ENCODE measurements at regions not wholly inside any gene's neighbourhood (a gene's known extent, or its start where the extent isn't known, plus 50 kb on each side); places are given as distances from the start of the nearest gene placed in this dataset.
A peak's percentile ranks its signal among the peaks of the same experiment; 100 is the strongest.
"Not testable (repeated sequence)": the region's sequence is repeated elsewhere in the genome, so short reads cannot be mapped to it uniquely, and the experiment has no call there.

DNA sequence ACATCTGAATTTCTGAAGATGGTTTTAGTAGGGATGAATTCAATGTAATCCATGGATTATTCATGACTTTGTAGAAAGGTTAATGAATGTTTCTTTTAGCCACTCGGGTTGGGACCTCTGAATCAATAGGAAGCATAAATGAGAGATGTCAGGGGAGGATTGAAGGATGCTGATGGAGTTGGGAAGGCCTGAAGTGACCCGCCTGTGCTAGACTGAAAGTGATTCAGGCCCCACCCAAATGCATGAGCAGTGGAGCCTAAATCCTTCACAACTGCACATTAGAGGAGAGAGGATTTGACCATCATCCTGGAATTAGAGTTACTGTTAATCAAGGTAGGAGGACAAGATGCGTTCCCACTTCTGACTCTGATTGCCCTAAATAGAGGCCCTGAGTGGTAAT, 162.2 kb upstream of the PTPN20 start:
- DNase-seq: not testable (repeated sequence)

DNA sequence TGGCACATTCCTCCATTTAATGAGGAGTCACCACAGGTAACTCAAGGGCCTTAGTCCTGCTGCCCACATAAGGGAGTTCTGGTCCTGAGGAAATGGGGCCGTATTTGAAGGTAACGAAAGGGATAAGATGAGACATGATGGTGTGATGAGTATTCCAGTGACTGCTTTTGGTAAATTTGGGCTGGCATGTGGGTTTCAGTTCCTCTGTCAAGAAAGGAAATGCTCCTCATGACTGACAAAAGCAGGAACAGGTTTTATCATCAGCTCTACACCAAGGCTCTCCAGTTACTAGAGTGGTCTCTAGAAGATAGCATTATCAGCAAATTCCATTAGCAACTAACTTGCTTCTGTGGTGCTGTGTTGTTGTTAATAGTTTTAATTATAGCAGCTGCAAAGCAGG, 161.8 kb upstream of the PTPN20 start:
- DNase-seq: not testable (repeated sequence)

DNA sequence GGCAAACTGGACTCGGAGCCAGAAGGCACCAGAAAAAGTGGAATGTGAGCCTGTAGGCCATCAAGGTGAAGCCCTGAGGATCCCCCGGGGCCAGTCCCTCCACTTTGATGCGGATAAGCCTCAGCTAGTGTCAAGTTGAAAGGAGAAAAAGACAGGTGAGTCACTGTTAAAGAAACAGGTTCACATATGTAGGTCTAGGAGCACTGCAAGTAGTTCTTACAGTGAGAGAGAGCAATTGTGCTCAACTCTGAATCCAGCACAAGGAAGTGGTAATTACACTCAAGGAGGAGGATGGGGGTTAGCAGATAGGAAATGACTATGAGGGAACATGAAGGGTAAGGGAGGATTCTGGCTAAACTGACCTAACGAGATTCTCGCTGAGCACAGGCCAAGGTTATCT, 157.5 kb upstream of the PTPN20 start:
- DNase-seq: not testable (repeated sequence)

DNA sequence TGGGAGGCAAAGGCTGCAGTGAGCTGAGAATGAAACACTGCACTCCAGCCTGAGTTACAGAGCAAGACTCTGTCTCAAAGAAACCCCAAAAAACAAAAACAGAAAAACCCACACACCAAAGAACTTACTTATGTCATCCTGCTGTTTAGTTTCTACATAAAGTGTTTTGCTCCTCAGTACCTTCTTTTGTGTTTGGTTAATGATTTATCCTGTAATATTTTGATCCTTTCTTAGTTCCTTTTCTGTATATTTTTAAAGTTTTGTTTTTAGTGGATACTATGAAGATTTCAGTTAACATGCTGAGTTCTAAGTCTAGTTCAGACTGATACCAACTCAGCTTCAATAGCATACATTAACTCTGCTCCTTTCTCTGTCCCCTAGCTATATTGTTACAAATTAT, 149.8 kb upstream of the PTPN20 start:
- not testable (repeated sequence) for DNase-seq

DNA sequence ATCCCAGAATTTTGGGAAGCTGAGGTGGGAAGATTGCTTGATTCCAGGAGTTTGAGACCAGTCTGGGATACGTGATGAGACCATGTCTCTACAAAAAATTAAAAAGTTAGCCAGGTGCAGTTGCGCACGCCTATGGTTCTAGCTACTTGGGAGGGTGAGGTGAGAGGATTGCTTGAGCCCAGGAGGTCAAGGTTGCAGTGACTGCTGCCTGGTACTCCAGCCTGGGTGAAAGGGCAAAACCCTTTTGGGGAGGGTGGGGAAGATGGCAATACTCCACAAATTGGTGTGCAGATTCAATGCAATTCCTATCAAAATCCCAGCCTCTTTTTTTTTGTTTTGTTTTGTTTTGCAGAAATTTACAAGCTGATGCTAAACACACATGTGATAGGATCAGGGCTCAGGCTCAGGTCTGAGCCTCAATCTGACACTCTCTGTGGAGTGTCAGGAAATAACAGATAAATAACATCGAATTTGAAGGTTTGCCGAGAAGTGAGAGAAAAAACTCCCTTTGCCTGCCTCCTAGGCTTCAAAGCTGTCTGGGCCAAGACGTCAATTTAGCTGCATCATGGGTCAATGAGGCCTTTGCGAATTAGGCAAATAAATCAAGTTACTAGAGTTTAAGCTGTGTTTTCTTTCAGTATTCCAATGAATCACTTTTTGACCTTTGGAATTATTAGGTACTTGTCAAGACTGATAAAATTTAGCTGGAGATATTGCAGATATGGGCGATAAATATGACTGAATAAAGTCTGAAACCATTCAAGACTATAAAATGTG, 142.5 kb upstream of the PTPN20 start:
- not testable (repeated sequence) for DNase-seq

DNA sequence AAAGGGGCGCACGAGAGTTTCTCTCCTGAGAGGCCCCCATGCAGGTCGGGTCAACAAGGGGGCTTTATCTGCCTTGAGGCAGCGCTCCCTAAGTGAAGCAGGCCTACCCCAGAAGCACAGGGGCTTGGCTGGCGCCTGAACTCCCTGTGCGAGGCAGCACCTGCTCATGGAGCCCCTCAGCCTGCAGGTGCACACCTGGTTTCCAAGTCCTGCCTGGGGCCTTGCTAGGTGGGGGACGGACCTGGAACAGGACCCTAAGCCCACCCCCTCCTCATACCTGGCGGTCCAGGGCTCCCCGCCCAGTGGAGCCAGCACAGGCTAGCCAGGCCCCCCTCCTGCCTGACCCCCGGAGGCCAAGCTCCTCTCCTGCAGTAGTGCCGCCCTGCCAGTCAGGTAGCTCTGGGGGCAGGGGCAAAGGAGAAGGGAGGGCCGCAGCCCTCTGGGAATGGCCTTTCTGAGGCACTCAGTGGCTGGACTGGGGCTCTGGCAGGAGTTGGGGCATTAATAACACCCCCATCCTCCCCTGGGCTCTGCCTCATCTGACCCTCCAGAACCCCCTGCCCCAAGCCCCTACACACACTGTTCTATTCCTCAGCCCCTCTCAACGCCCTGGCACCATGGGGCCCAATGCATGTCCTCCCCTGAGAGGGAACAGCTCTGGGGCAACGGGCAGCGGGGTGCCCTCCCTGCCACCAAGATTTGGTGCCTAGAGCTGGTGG, 137.9 kb upstream of the PTPN20 start:
- DNase-seq: not testable (repeated sequence)

DNA sequence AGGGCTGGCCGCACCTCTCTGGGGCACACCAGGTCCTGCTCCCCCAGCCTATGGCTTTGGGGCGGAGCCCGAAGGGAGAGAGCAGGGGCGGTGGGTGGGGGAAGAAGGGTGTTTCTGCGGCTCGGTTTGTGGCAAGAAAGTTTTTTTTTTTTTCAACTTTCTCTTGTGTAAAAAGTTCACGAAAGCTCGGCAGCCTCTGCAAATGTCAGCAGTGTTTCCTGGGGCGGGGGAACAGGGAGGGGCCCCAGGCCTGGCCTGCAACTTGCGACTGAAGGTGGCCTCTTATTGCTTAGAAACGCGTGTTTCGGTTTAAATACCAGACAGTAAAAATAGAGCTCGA, 137.4 kb upstream of the PTPN20 start:
- not testable (repeated sequence) for DNase-seq

DNA sequence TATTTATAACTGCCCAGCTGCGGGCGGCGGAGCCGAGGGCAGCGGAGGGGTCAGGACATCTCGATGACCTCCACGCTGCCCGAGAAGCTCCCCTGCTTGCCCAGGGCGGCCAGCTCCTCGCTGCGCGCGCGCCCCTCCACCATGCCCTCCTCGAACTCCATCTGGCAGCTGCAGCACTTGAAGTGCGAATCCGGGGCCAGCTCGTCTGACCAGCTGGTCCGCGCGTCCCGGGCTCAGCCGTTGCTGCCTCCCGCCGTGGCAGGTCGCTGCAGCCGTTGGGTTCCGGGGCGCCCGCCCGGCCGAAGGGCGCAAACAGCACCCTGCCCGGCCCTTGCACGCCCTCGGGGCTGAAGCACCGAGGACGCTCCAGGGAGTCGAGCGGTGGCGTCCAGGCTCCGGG, 136.9 kb upstream of the PTPN20 start:
- not testable (repeated sequence) for DNase-seq

DNA sequence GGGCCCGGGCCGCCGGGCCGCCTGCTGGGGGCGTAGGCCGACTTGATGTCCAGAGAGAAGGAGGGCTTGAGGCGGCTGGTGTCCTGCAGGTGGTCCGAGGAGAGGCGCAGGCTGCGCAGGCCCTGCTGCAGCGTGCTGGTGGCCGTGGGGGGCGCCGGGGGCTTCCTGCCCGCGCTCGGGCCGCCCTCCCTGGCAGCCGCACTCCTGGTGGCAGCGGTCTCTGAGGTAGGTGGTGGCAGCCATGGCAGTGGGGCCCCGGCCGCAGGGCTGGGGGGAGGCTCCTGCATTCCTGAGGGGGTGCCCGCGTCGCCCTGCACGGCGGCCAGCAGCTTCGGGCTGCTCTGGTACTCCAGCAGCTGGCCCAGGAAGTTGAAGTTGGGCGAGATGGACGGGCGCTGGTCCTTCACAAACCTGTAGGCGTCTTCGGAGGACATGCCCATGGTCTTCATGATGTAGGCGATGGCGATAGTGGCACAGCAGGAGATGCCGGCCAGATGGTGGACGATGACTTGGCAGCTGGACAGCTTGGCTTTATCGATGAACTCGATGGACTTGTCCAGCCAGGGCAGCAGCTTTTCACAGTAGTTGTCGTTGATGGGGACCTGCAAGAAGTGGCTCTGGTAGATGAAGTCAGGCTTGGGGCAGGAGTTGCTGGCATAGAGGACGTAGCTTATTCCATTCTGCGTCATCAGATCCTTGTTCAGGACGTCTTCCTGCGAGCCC, 136.1 kb upstream of the PTPN20 start:
- DNase-seq: not testable (repeated sequence)

DNA sequence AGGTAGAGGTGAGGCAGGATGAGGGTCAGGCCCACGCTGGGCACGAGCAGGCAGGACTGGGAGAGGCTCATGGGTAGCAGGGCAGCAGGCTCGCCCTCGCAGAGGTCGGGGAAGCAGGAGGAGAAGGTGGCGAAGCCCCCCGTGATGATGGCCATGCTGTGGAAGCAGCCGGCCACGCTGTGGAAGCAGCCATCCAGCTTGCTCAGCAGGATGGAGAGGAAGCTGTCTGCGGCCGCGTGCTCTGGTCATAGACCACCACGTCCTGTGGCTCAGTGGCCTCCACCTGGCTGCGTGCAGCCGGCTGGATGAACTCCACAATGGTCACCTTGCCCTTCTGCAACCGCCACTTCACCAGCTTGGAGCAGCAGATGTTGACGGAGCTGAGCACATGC, 135.6 kb upstream of the PTPN20 start:
- not testable (repeated sequence) for DNase-seq

DNA sequence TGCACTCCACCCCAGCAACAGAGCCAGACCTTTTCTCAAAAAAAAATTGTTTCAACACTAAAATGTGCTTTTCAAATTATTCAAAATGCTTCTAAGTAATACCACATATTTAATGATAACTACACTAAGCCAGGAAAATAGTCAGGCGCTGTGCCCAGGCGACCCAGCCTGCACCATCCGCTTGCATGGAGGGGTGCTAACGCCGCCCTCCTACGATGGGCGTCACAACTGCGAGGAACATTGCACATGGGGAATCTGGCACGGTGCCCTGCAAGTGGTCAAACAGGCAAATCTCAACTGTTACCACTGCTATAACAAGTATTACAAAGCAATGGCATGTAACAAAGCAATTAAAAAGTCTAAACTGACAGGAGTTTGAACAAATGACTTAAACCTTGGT, 131.7 kb upstream of the PTPN20 start:
- DNase-seq: peak in 2 of 3 donors; percentile 54 to 61

DNA sequence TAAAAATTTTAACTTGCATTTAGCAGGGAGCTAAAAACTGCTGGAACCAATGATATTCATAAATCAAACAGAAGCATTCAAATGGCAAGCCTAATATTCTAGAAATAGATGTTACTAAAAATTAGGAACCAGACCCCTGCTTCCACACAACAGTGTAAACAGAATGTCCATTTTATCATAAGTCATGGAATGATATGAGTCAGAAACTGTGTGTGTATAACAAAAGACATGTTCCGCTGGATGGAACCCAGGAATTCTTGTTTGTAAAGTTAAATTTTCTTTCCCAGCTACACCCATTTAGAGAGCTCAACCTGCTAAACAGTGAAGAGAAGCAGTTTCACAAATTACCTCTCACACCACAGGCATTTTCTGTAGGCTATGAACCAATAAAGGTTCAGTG, 131.1 kb upstream of the PTPN20 start:
- DNase-seq: not testable (repeated sequence)

DNA sequence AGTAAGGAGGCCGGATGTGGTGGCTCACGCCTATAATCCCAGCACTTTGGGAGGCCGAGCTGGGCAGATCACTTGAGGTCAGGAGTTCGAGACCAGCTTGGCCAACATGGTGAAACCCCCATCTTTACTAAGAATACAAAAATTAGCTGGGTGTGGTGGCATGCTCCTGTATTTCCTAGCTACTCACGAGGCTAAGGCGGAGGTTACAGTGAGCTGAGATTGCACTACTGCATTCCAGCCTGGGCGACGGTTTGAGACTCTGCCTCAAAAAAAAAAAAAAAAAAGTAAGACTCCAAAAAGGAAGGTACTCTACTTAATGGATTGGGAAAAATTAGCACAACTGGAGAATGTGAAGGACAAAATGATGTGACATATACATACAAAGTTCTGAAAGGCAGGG, 130.2 kb upstream of the PTPN20 start:
- not testable (repeated sequence) for DNase-seq

DNA sequence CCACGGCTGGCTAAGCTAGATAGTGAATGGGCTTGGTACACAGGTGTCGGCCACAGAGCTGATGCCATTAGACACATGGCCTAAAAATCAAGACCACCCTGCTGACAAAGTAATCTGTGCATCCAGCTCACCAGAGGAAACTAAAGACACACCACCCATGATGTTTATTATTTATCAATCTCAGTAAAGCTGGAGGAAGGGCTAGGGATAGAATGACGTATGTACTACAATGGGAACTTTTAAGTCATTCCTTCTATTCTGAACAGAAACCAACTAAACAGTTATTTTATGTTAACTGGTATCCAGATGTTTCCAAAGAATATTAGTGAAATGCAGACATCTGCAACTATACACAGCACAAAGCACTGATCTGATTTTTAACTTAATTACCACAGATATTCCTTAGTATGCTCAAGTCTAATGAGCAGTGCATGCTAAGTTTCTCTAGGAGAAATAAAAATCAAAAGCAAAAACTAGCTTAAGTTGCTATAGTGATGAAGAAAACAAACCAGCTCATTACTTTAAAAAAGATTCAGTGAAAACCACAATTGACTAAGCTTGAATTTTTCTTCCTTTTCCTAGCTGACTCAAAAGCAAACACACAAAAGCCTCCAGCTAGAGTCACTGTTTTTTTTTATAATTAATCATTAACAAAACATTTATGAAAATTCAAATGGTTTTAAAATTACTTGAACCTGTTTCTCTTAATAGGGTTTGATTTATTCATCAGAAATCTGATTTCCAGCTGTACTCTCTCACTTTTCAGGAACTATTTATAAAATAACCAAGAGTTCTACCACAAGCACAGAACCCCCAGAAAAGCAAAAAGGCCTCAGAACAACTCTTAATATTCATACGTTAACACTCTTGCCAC, 129.0 kb upstream of the PTPN20 start:
- not testable (repeated sequence) for DNase-seq

DNA sequence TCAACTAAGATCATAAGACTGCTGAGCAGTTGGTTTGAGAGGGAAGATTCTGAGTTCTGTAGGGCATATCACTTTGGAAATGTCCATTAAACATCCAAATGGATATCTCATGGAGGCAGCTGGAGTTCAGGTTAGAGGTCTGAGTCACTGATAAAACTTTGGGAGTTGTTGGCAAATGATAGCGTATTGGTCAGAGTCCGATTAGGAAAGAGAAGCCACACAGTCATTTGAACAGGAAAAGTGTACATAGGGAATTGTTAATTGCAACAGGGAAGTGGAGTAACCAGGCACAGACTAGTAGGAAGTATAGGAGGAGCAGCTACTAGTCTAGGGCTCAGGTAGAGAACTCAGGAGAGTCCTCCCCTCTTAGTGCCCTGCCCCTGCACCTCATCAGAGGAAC, 126.6 kb upstream of the PTPN20 start:
- not testable (repeated sequence) for DNase-seq

DNA sequence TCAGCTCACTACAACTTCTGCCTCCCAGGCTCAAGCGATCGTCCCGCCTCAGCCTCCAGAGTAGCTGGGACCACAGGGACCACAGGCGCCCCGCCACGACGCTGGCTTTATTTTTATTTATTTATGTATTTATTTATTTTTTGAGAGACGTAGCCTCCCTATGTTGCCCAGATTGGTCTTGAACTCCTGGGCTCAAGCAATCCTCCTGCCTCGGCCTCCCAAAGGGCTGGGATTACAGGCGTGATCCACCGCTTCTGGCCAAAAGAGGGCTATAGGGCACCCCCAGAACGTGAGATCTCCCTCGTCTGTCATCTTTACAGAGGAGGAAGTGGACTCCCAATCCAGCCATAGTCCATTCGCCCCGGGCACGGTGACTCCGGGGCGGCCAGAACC, 125.1 kb upstream of the PTPN20 start:
- DNase-seq: peak in 1 of 3 donors; percentile 4

DNA sequence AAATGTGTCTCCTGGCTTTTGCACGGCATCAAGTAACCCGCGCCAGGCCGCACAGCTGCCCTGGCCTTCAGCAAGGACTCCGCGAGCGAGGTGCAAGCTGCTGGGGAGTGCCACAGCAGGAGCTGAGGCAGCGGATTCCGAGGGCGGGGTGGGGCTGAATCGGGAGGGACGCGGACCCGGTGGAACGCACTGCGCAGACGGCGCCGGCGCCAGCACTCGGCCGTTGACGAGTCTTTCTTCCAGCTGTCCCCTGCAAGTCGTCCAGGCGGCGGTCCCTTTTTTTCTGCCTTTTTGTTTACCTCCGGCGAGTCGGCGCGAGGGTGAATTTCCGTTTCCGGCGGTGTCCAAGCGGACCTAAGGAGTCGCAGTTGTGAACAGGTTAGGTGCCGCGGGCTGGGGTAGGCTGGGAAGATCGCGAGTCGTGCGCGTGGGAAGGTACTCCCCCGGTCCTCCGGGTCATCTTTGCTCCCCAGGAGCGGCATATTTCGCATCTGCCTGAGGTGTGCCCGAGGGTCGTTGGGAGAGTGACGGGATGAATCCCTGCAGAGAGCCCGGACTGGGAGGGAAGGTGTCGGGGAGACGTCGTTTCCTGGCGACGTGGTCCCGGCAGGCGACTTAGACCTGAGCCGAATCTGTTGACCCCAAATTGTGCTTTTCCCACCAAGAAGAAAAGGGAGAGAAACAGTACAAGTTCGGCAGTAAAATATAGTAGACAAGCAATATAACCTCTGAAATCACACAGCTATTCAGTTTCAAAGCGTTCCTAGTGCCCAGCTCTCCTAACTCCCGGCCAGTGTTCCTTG, 124.5 kb upstream of the PTPN20 start:
- DNase-seq: peak in 2 of 3 donors; percentile 71 to 76

DNA sequence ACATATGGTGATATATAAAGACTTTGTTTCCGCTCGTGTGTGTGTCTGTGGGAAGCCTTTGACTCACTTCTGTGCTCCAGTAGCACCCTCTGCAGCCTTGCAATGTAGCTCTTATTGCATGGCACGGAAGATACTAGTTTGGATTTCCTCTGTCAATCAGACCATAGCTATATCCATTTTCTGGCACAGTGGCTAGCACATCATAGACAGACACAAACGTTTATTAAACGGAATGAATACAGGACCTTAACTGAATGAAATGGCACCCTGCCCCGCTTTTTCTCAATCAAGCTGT, 124.0 kb upstream of the PTPN20 start:
- peak in 2 of 3 donors; percentile 36 to 59 for DNase-seq

DNA sequence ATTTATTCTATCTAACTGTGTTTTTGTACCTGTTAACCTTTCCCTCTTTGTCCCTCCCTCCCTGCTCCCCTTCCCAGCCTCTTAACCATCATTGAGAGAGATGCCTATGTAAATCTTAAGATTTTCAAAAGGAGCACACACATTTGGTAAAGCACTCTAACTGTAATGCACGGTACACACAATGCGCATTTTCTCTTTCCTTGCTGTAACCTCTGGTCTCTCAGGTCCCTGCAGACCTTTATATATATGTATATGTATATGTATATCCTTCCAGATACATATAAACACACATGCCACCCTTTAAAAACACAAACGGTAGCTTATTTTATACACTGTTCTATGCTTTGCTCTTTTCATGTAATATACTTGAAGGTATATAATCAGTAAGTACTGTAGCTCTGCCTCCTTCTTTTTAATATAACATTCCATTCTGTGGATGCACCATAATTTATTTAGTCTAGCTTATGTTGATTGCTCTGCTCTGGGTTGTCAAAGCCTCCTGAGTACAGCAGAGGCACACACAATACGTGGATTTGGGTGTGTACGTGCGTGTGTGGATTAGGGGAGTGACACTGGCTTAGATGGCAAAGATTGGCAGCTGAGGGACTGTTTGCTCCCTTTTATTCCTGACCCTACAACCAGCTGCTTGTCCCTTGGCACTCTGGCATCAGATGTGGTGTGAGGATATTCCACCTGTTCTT, 118.4 kb upstream of the PTPN20 start:
- DNase-seq: not testable (repeated sequence)

DNA sequence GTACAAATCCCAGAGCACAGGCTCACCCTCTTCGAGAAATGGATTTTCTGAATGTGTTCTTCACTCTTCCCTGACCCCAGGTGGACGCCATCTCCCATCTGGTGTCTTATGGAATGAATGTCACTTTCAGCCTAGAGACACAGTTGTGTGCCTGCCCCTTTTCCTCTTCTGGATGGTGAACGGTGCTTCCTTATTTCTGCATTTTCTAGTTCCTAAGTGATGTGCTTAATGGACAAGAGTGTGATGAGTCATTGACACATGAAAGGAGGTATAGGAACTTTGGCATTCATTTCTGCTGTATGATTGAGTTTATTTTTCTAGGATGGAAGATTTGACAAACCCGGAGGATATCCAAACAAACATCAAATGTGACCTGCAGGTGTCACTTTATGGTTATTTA, 114.9 kb upstream of the PTPN20 start:
- DNase-seq: not testable (repeated sequence)
